Keratinocyte (primary cell): ENCODE measurements at regions not wholly inside any gene's neighbourhood (a gene's known extent, or its start where the extent isn't known, plus 50 kb on each side); places are given as distances from the start of the nearest gene placed in this dataset.

Experiments used
- DNase-seq: peaks from one replicate; pipeline ENCODE4 v3.0.0-alpha.2; 2011; ENCODE audit warnings: low read depth, missing footprints, low spot score
- FAIRE-seq: peaks from 2 replicates; lab custom pipeline; 2011; peaks lifted over from hg19 to GRCh38; lab: Jason Lieb, UNC
- H2AFZ ChIP-seq: 2 replicates; pipeline ENCODE4 v1.6.0; 2012; ENCODE audit warnings: low read length, control low read depth, inconsistent platforms; ENCODE audit not compliant: control insufficient read depth
- H3K27ac ChIP-seq: 2 replicates; pipeline ENCODE4 v1.5.1; 2011; ENCODE audit warnings: low read length; ENCODE audit not compliant: control insufficient read depth, insufficient read depth
- H3K27me3 ChIP-seq: 3 replicates; pipeline ENCODE4 v1.6.0; 2011; ENCODE audit warnings: low read length; ENCODE audit not compliant: control insufficient read depth, insufficient read depth; ENCODE audit errors: extremely low read depth
- H3K36me3 ChIP-seq, 2 experiments: 2 replicates in 1 of 2; 3 replicates in 1 of 2; pipeline ENCODE4 v1.5.1; 2011; ENCODE audit warnings: low read length in 2 of 2, mild to moderate bottlenecking in 1 of 2; ENCODE audit not compliant: control insufficient read depth in 2 of 2, insufficient read depth in 2 of 2; ENCODE audit errors: extremely low read depth in 1 of 2
- H3K4me1 ChIP-seq: 3 replicates; pipeline ENCODE4 v1.5.1; 2011; ENCODE audit warnings: low read length; ENCODE audit not compliant: control insufficient read depth, insufficient read depth; ENCODE audit errors: extremely low read depth
- H3K4me2 ChIP-seq: 3 replicates; pipeline ENCODE4 v1.6.0; 2011; ENCODE audit warnings: low read depth, low read length; ENCODE audit not compliant: control insufficient read depth, insufficient read depth; ENCODE audit errors: extremely low read depth
- H3K4me3 ChIP-seq, 3 experiments: fragments of 200-600 bp in 1 of 3; sonication (generic) in 1 of 3; 2 replicates in 2 of 3; 3 replicates in 1 of 3; pipeline ENCODE4 v1.5.1; 2011 to 2016; ENCODE audit warnings: low read length in 3 of 3, mild to moderate bottlenecking in 3 of 3, control low read depth in 2 of 3, inconsistent platforms in 1 of 3, low read depth in 1 of 3, mixed read lengths in 1 of 3, mixed run types in 1 of 3, moderate library complexity in 1 of 3; ENCODE audit not compliant: control insufficient read depth in 2 of 3, insufficient read depth in 2 of 3; ENCODE audit errors: extremely low read depth in 1 of 3
- H3K79me2 ChIP-seq: 2 replicates; pipeline ENCODE4 v1.6.0; 2012; ENCODE audit warnings: low read length; ENCODE audit not compliant: control insufficient read depth, insufficient read depth
- H3K9ac ChIP-seq: 3 replicates; pipeline ENCODE4 v1.6.0; 2011; ENCODE audit warnings: low read length; ENCODE audit not compliant: control insufficient read depth, insufficient read depth; ENCODE audit errors: extremely low read depth
- H3K9me1 ChIP-seq: 3 replicates; pipeline ENCODE4 v1.6.0; 2011; ENCODE audit warnings: low read length; ENCODE audit not compliant: control insufficient read depth, insufficient read depth; ENCODE audit errors: extremely low read depth
- H3K9me3 ChIP-seq: 2 replicates; pipeline ENCODE4 v1.5.1; 2012; ENCODE audit warnings: low read depth, low read length; ENCODE audit not compliant: control insufficient read depth
- H4K20me1 ChIP-seq: 3 replicates; pipeline ENCODE4 v1.6.0; 2011; ENCODE audit warnings: low read length; ENCODE audit not compliant: control insufficient read depth, insufficient read depth; ENCODE audit errors: extremely low read depth
- EZH2 ChIP-seq: IDR thresholded peaks from one replicate; pipeline ENCODE4 v1.6.1; 2012; ENCODE audit warnings: inconsistent platforms, mild to moderate bottlenecking, low read length, moderate library complexity
- dilution Hi-C: fragments of 300-500 bp; cut with MboI; formaldehyde crosslinking; loops from one replicate; pipeline ENCODE4 v1.7.0; 2020; ENCODE audit warnings: low sequenced_read_pairs; ENCODE audit not compliant: extremely low pct_ligation_motif_present
- TF ChIP-seq, protein P1 (sequence below), 3 experiments: IDR thresholded peaks in 1 of 3; conservative IDR thresholded peaks in 1 of 3; optimal IDR thresholded peaks in 1 of 3; 2 replicates in 2 of 3; 3 replicates in 1 of 3; pipeline versions ENCODE3 to v1.5.1; 2011; ENCODE audit warnings: low read length in 3 of 3, mild to moderate bottlenecking in 3 of 3, moderate library complexity in 2 of 3, control low read depth in 1 of 3, inconsistent platforms in 1 of 3; ENCODE audit not compliant: insufficient read depth in 2 of 3; ENCODE audit errors: extremely low read depth in 1 of 3

DNA sequence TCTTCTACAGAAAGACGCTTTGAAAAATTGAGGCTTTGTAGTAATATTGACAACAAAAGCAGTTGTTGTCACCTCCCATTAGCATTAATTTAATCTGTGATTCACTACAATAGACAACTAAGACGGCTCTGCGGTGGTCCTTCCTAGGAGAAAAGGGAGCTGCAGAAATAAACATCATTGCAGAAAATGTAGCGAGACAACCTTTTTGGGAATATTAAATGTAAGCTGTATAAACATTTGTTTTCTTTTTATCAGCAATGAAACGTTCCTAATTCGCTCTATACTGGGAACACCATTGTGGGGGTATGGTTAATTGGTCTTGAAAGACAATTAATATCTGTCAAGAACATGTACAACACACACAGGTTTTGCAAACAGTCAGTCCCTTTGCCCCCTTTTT, 583.3 kb upstream of the TENM3 start:
- DNase-seq (no peak), FAIRE-seq (no peak)
- Histone ChIP-seq H3K79me2 (no peaks in the 10 kb centered on the region), H3K9me3 (no peaks in the 10 kb centered on the region), H3K4me1 (peaks cover 9% of the 10 kb centered on the region), H3K9ac (no peak overlapping the region), H3K27me3 (no peaks in the 10 kb centered on the region), H3K9me1 (no peaks in the 10 kb centered on the region), H4K20me1 (no peaks in the 10 kb centered on the region), H3K4me3 (no peak overlapping the region), H3K36me3 (no peaks in the 10 kb centered on the region), H3K27ac (no peak overlapping the region), H2AFZ (no peak overlapping the region), H3K4me2 (no peak overlapping the region)
- TF ChIP-seq, protein P1, sequence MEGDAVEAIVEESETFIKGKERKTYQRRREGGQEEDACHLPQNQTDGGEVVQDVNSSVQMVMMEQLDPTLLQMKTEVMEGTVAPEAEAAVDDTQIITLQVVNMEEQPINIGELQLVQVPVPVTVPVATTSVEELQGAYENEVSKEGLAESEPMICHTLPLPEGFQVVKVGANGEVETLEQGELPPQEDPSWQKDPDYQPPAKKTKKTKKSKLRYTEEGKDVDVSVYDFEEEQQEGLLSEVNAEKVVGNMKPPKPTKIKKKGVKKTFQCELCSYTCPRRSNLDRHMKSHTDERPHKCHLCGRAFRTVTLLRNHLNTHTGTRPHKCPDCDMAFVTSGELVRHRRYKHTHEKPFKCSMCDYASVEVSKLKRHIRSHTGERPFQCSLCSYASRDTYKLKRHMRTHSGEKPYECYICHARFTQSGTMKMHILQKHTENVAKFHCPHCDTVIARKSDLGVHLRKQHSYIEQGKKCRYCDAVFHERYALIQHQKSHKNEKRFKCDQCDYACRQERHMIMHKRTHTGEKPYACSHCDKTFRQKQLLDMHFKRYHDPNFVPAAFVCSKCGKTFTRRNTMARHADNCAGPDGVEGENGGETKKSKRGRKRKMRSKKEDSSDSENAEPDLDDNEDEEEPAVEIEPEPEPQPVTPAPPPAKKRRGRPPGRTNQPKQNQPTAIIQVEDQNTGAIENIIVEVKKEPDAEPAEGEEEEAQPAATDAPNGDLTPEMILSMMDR (optimal IDR thresholded peaks at IDR 0.05 in 1 of 3, IDR thresholded peaks at IDR 0.05 in 1 of 3, conservative IDR thresholded peaks at IDR 0.05 in 1 of 3; ENCODE audit: extremely low read depth in 1 of 3, insufficient read depth in 2 of 3, low read length in 3 of 3): no peak
- TF ChIP-seq EZH2: no peak
- dilution Hi-C loops: no loop called here

DNA sequence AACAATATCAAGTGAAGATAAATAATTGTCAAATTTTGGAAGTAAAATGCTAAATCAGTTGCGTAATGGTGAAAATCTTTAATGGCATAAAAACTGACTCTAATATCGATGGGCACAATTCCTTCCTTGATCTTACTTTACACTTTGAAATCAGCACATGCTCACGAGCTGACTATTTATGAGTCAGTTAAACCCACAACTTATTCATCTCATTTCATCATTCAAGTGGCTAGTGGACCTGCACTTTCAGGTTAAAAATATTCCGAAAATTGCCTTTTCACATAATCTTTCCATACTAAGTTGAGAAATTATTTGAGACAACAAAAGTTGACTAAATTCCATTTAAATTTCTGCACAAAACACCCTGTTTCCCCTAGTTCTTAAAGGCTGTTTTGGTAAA, 582.1 kb upstream of the TENM3 start:
- peak; percentile 32 for FAIRE-seq
- no peaks in the 10 kb centered on the region for H3K9me3 ChIP-seq
- H3K4me2 ChIP-seq: no peak overlapping the region

More for the DNA sequence above, 582.1 kb upstream of the TENM3 start:
- Histone ChIP-seq H3K4me1 (peaks cover 9% of the 10 kb centered on the region), H3K27me3 (no peaks in the 10 kb centered on the region), H3K4me3 (no peak overlapping the region), H3K79me2 (no peaks in the 10 kb centered on the region), H3K9ac (no peak overlapping the region), H4K20me1 (no peaks in the 10 kb centered on the region), H3K27ac (peak overlapping the region; percentile 0), H3K36me3 (no peaks in the 10 kb centered on the region), H2AFZ (no peak overlapping the region), H3K9me1 (no peaks in the 10 kb centered on the region)
- no peak for TF ChIP-seq EZH2
- TF ChIP-seq, protein P1 (optimal IDR thresholded peaks at IDR 0.05 in 1 of 3, IDR thresholded peaks at IDR 0.05 in 1 of 3, conservative IDR thresholded peaks at IDR 0.05 in 1 of 3; ENCODE audit: extremely low read depth in 1 of 3, insufficient read depth in 2 of 3, low read length in 3 of 3): no peak
- DNase-seq: peak; percentile 42
- dilution Hi-C loops: no loop called here
